Neural cell (in vitro differentiated cells): ENCODE measurements at regions not wholly inside any gene's neighbourhood (a gene's known extent, or its start where the extent isn't known, plus 50 kb on each side); places are given as distances from the start of the nearest gene placed in this dataset.

ENCODE experiments used
- H2AFZ ChIP-seq: fragments of 200-600, 300-800 bp; sonication (generic), shearing (Covaris generic); 2 replicates; pipeline ENCODE4 v1.6.0; 2014; ENCODE audit warnings: low read depth, mild to moderate bottlenecking, antibody characterized with exemption, low read length, moderate library complexity
- H3F3A ChIP-seq: fragments of 200-600 bp; shearing (Covaris generic); 2 replicates; pipeline ENCODE4 v1.6.1; 2016; ENCODE audit warnings: mild to moderate bottlenecking, moderate library complexity, mixed read lengths, antibody characterized with exemption, low read length; ENCODE audit not compliant: insufficient read depth, poor library complexity, severe bottlenecking
- H3K27ac ChIP-seq: fragments of 200-600, 300-800 bp; sonication (generic), shearing (Covaris generic); 2 replicates; pipeline ENCODE4 v1.5.1; 2014; ENCODE audit warnings: mild to moderate bottlenecking, low read length, moderate library complexity
- H3K27me3 ChIP-seq: fragments of 300-800, 200-600 bp; sonication (generic), shearing (Covaris generic); 2 replicates; pipeline ENCODE4 v1.6.0; 2014; ENCODE audit warnings: mild to moderate bottlenecking, low read depth, low read length, moderate library complexity; ENCODE audit not compliant: insufficient read depth
- H3K36me3 ChIP-seq: fragments of 300-800, 200-600 bp; sonication (generic), shearing (Covaris generic); 2 replicates; pipeline ENCODE4 v1.5.1; 2014; ENCODE audit warnings: mild to moderate bottlenecking, antibody characterized with exemption, low read length, moderate library complexity; ENCODE audit not compliant: insufficient read depth
- H3K4me2 ChIP-seq: fragments of 300-800, 200-600 bp; sonication (generic), shearing (Covaris generic); 2 replicates; pipeline ENCODE4 v1.6.0; 2014; ENCODE audit warnings: mild to moderate bottlenecking, low read length
- H3K4me3 ChIP-seq: fragments of 300-800, 200-600 bp; sonication (generic), shearing (Covaris generic); 2 replicates; pipeline ENCODE4 v1.5.1; 2014; ENCODE audit warnings: mild to moderate bottlenecking, low read length, moderate library complexity
- H3K79me2 ChIP-seq: fragments of 200-600 bp; shearing (Covaris generic); replicated peaks from 2 replicates; pipeline ENCODE4 v1.6.0; 2014; ENCODE audit warnings: mild to moderate bottlenecking, low read length, moderate library complexity; ENCODE audit not compliant: insufficient read depth
- H3K9ac ChIP-seq: fragments of 300-800, 200-600 bp; sonication (generic), shearing (Covaris generic); 2 replicates; pipeline ENCODE4 v1.6.1; 2016; ENCODE audit warnings: mild to moderate bottlenecking, low read length, mixed read lengths
- H3K9me2 ChIP-seq: fragments of 200-600 bp; shearing (Covaris generic); 2 replicates; pipeline ENCODE4 v1.6.1; 2016; ENCODE audit warnings: mild to moderate bottlenecking, low read length, mixed read lengths; ENCODE audit not compliant: insufficient read depth
- H3K9me3 ChIP-seq: fragments of 200-600, 300-800 bp; sonication (generic), shearing (Covaris generic); 2 replicates; pipeline ENCODE4 v1.6.1; 2016; ENCODE audit warnings: mild to moderate bottlenecking, mixed run types, low read length, moderate library complexity, mixed read lengths
- H4K20me1 ChIP-seq: fragments of 200-600 bp; shearing (Covaris generic); 2 replicates; pipeline ENCODE4 v1.6.1; 2016; ENCODE audit warnings: mild to moderate bottlenecking, mixed run types; ENCODE audit not compliant: insufficient read depth
- CTCF ChIP-seq: fragments of 450-650 bp; IDR thresholded peaks from 2 replicates; pipeline ENCODE4 v1.5.1; 2014; ENCODE audit warnings: antibody characterized with exemption, mild to moderate bottlenecking, moderate library complexity; ENCODE audit not compliant: poor library complexity, severe bottlenecking
- EP300 ChIP-seq: fragments of 450-650 bp; conservative IDR thresholded peaks from 2 replicates; pipeline ENCODE4 v1.6.1; 2014; ENCODE audit warnings: antibody characterized with exemption, mild to moderate bottlenecking, moderate library complexity; ENCODE audit not compliant: poor library complexity, severe bottlenecking
- EZH2 ChIP-seq: fragments of 200-600, 300-800 bp; shearing (Covaris generic), sonication (generic); IDR thresholded peaks from 2 replicates; pipeline ENCODE4 v1.6.1; 2014; ENCODE audit warnings: antibody characterized with exemption, low read length, borderline replicate concordance, mild to moderate bottlenecking; ENCODE audit not compliant: insufficient read depth, poor library complexity, severe bottlenecking
- MXI1 ChIP-seq: fragments of 450-650 bp; conservative IDR thresholded peaks from 2 replicates; pipeline ENCODE4 v1.6.1; 2014; ENCODE audit warnings: antibody characterized with exemption, mild to moderate bottlenecking; ENCODE audit not compliant: poor library complexity, severe bottlenecking
- POLR2AphosphoS5 ChIP-seq: IDR thresholded peaks from 2 replicates; pipeline ENCODE4 v1.6.1; 2012
- RAD21 ChIP-seq: fragments of 450-650 bp; conservative IDR thresholded peaks from 2 replicates; pipeline ENCODE4 v1.6.1; 2014; ENCODE audit warnings: antibody characterized with exemption, mild to moderate bottlenecking, moderate library complexity
- REST ChIP-seq: IDR thresholded peaks from 2 replicates; pipeline ENCODE4 v1.6.1; 2012; ENCODE audit warnings: borderline replicate concordance
- SMC3 ChIP-seq: fragments of 450-650 bp; conservative IDR thresholded peaks from 2 replicates; pipeline ENCODE4 v1.6.1; 2014; ENCODE audit warnings: antibody characterized with exemption, mild to moderate bottlenecking, moderate library complexity; ENCODE audit not compliant: poor library complexity
- TAF1 ChIP-seq: IDR thresholded peaks from 2 replicates; pipeline ENCODE4 v1.6.1; 2012; ENCODE audit warnings: low read depth

- Histone ChIP-seq H3K9me3 (no peaks in the 10 kb centered on the region), H3K4me2 (no peak overlapping the region), H3K27me3 (no peaks in the 10 kb centered on the region), H3K9me2 (no peaks in the 10 kb centered on the region), H3K27ac (no peak overlapping the region), H4K20me1 (no peaks in the 10 kb centered on the region), H3F3A (no peaks in the 10 kb centered on the region), H3K36me3 (no peaks in the 10 kb centered on the region), H2AFZ (no peak overlapping the region), H3K9ac (no peak overlapping the region), H3K4me3 (no peak overlapping the region), H3K79me2 (no peaks in the 10 kb centered on the region)
- TF ChIP-seq POLR2AphosphoS5 (no peak), EZH2 (no peak), MXI1 (no peak), CTCF (no peak), EP300 (no peak), SMC3 (no peak), REST (no peak), RAD21 (no peak), TAF1 (no peak)
These were observed 103.9 kb upstream of the MEGF10 start for GRCh38 chr5:127186657-127187056.

GRCh38 chr5:127187706-127188105 lies 102.9 kb upstream of the MEGF10 start:
- H3K9me2 ChIP-seq, result no peaks in the 10 kb centered on the region
- H3K36me3 ChIP-seq, result no peaks in the 10 kb centered on the region
- no peak overlapping the region for H3K4me2 ChIP-seq
- H3K27me3 ChIP-seq, result no peaks in the 10 kb centered on the region
- H3F3A ChIP-seq, result no peaks in the 10 kb centered on the region
- H3K9ac ChIP-seq, result no peak overlapping the region
- no peaks in the 10 kb centered on the region for H4K20me1 ChIP-seq
- H3K27ac ChIP-seq, result no peak overlapping the region
- no peak overlapping the region for H2AFZ ChIP-seq
- no peaks in the 10 kb centered on the region for H3K79me2 ChIP-seq
- no peak overlapping the region for H3K4me3 ChIP-seq
- TF ChIP-seq SMC3, result no peak
- no peaks in the 10 kb centered on the region for H3K9me3 ChIP-seq

- no peak overlapping the region for H3K4me3 ChIP-seq
- H3F3A ChIP-seq, result no peaks in the 10 kb centered on the region
- no peak overlapping the region for H2AFZ ChIP-seq
- no peaks in the 10 kb centered on the region for H3K9me2 ChIP-seq
- H3K36me3 ChIP-seq, result no peaks in the 10 kb centered on the region
- H3K79me2 ChIP-seq, result no peaks in the 10 kb centered on the region
- H3K4me2 ChIP-seq, result no peak overlapping the region
- H3K27me3 ChIP-seq, result no peaks in the 10 kb centered on the region
- no peaks in the 10 kb centered on the region for H4K20me1 ChIP-seq
- H3K9ac ChIP-seq, result no peak overlapping the region
- no peak overlapping the region for H3K27ac ChIP-seq
- H3K9me3 ChIP-seq, result no peaks in the 10 kb centered on the region
- TF ChIP-seq TAF1 (no peak), MXI1 (no peak), POLR2AphosphoS5 (no peak), REST (no peak), EP300 (no peak), SMC3 (no peak)
These were observed 98.4 kb upstream of the MEGF10 start for GRCh38 chr5:127192150-127192549.
